GM21529 (cell line): ENCODE measurements at regions not wholly inside any gene's neighbourhood (a gene's known extent, or its start where the extent isn't known, plus 50 kb on each side); places are given as distances from the start of the nearest gene placed in this dataset.

Experiments used
- ATAC-seq: cut with Tn5 transposase; IDR thresholded peaks from one replicate; pipeline ENCODE4 v1.9.1; 2021; ENCODE audit not compliant: unreplicated experiment

DNA sequence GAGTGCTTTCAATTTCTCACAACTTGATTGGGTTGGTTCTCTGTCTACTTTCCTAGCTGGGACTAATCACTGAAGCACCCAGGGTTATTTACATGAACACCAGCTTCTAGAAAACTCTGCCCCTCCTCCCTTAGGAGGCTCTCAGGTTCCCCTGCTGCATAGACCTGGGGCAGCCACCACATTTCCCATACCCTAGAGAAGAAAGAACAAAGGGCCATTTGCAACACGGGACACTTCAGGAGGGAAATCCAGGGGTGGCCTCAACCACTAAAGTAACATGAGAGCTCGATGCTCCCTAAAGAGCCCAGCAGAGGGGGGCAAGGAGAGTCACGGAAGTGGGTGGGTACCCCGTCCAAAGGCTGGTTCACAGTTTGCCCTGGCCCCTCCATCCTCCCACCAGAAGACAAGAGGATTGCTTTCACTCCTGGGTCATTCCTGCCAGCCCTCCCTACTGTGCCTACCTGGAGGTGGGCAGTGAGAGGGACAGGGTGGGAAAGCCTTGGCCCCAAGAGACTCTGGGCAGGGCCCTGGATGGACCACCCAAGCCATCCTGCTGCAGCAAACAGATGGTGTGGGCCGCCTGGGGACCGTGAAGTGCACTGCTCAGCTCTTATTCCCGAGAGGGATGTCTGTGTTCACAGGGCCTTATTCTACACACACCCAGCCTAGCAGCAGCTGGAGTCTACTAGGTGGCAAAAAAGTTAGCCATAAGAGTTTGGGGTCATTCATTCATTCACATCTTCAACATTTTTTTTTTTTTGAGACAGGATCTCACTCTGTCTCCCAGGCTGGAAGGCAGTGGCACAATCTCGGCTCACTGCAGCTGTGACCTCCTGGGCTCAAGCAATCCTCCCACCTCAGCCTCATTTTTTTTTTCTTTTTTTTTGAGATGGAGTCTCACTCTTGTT, 392.1 kb downstream of the SOX9 start:
- ATAC-seq, result no peak

DNA sequence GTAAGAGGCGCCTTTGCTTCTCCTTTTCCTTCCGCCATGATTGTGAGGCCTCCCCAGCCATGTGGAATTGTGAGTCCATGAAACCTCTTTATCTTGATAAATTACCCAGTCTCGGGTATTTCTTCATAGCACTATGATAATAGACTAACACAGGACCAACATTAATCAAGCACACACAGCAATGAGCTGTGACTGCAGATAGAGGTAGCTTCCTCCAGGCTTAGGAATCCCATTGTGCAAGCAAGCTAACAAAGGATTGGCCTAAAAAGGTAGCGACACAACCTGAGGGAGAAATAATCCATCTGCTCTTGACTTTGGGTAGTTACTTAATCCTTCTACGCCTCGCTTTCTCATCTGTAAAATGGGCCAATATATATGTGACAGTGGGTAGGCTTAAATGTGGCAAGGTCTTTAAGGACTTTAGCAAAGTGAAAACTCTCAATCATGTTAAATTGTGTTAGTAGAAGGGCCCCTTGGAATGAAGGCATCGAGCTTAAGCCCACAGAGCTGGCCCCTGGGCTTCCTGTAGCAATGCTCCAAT, 393.6 kb downstream of the SOX9 start:
- no peak for ATAC-seq

DNA sequence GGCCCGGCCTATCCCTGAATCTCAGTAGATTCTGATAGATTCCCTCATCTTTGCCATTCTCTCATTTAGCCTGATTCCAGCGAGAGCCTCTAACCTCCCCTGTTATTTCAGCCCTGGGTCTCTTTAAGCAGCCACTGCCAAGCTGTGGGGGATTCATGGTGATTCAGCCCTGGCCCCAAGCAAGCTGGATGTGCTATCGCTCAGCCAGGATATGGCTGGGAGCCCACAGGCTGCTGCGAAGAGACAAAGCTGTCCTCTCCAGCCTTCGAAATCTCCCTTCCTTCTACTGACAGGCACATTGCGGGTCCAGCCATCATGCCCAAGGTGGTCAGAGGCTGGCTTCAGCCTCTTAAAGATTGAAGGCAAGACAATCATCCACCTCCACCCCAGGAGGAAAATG, 394.1 kb downstream of the SOX9 start:
- no peak for ATAC-seq

DNA sequence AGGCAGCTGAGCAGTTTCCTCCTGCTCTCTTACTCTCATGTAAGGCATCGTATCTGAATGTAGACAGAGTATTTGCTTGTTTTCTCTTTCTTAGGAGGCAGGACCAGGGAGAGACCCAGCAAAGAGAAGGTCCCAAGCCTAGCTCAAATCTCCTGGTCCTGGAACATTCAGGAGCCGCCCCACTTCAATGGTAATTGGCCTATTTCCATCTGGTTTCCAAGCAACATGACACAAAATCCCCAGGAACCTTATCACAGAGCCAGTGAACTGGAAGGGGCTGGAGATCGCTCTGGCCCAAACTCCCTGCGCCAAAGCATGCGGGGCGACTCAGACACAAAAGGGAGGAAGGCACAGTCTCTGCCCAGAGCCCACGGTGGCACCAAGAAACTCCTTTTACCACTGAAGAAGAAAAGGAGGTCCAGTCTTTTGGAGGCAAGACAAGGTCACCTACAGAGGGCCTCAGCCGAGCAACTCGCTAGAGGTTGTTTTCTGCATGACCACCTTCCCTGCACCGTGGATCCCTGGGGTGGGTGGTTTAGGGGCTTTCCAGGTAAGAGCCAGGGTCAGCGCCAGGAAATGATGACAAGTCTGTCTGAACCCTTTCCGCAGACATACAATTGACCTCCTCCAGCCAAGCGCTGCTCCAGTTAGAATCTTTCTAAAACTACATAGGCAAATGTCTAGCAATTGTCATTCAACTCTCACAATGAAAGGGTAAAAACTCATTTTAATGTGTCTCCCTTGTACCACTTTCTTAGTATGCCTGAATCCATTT, 394.7 kb downstream of the SOX9 start:
- ATAC-seq, result no peak

DNA sequence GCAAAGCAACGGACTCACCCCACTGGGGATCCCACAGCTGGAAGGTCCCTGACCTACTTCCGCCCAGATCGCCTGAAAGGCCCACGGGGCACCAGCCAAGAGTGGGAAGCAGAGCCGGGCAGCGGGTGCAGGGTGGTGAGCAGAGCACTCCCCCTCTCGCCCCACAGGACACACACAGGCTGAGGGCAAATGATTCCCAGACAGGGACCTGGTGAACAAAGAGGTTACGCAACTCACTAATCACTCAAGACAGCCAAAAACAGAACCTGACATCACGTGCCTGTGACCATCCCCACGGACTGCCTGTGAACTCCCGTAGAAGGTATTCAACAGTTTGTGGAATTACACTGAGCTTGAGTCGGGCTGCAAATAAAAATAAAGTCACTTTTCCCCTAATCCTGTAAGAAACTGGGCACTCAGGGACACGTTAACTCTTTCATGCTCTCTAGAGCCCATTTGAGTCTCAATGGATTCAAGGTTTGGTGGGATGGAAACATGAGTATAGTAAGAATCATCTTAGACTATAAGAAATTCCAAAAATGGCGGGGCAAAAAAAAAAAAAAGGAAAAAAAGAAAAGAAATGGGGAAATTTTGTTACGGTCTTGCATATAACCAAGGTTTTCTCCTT, 396.1 kb downstream of the SOX9 start:
- peak; percentile 25 for ATAC-seq

DNA sequence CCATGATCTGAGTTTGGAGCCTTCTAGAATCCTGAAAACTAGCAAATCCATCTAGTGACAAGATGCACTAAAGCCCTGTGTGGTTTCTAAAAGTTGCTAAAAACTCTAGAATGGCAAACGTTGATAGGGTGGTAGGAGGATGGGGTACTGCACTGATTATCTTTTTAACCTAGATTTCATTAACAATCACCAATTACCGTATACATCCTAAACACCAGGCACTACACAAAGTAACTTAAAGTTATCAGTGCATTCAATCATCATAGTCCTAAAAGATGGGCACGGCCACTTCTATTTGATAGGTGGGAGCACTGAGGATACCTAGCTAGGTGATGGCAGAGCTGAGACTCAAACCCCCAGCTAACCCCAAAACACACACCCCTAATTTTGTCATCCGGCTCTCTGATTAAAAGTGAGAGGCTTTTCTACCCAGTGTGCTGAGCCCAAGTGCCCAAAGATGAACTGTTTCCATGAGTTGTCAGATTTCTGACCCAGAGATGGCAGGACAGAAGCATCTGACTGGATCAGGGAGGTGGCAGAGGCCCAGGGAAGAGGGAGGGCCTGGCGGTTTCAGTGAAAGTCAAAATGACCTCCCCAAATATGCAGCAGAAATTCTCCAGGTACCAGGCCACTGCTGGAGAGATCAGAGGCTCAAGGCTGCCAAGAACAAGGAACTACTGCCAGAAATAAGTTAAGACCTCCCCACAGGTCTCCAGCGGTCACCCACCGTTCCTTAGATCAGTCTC, 396.8 kb downstream of the SOX9 start:
- ATAC-seq, result no peak

DNA sequence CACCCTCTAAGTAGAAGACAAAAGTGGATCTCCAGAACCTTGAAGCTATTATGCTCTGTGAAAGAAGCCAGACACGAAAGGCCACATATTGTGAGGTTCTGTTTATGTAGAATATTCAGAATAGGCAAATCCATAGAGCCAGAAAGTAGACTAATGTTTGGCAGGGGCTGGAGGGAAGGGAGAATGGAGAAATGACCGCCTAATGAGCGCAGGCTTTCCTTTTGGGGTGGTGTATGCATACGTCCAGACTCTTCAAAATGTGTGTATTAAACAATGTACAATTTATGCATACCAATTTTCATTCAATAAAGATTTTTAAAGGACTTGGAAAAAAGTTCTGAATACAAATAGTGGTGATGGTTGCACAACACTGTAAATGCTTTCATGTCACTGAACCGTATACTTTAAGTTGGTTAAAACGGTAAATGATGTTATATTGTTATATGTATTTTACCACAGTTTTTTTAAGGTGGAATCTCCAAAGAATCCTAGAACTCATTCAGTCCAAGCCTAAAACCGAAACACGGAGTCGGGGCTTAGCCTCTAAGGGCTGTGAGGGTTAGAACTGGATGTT, 397.4 kb downstream of the SOX9 start:
- no peak for ATAC-seq

DNA sequence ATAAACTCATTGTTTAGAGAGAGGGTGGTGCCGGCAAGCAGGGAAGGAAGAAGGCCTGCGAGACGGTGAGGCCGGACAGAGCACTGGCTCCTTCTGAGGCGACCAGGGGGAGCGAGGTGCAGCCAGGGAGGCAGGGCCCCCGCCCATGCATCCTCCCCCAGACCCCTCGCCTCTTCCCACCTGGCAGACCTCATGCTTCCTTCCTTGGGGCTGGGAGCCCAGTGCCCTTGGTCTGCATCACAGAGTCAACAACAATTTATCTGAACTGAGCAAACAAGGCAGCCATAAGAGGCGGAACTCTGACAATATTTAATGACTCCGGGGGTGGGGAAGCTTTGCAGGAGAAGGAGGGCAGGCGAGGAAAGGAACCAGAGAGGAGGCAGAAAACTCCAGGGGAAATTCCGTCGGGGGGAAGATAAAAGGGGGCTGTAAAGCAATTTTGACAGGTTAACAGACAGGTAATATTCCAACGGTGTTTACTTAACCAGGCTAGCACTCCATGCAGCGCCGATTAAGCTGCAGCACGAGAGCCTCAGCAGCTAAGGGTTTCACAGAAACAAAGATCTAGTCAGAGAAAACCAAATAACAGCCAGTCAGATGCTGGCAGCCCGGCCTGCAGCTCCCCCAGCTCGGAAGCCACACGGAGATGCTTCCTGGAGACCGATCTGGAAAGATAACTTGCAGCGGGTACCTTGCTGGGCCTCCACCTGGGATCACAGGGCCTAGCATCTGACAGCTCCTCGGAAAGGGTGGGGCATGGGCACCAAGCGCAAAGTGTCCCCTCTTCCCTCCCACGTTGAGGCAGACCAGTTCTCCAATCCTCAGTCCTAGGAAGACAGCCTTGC, 398.2 kb downstream of the SOX9 start:
- no peak for ATAC-seq

DNA sequence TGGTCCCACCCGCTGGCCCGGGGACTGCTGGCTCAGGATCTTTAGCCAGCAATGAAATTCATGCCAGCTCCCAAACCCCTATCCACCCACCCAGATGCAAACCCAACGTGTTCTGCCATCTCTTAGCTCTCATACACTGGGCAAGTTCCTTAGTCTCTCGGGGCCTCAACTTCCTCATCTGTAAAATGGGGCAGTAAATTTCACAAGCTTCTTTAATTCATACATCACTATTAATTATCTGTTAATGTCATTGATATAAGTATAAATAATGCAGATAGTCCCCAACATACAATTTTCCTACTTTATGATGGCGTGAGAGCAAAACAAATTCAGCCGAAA, 398.7 kb downstream of the SOX9 start:
- ATAC-seq, result no peak

DNA sequence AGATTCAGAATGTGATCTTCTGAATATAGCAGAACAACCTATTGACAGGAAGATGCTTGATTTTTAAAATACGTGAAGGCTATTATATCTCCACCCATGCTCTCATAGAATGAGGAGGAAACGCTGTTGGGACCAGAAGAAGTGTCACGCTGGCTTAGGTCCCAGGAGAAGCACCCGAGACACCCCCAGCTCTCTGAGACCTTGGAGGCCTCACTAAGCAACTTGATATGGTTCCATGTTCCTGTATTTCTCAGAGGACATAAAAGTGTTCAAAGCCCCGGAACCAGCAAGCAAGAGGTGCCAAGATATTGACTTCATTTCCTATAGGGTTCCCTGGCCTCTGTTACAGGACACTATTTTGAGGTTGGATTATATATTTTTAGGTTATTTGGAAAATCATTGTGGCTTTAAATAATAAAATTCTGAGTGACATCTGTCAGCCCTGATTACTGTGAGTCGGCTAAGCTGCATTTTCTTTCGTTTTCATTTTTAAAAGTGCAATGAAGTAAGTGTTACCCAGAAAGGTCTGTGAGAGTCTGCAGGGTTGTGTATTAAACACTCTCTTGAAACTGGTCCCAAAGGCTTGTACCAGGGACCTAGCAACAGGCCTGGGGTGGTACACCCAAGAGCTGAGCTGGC, 400.0 kb downstream of the SOX9 start:
- no peak for ATAC-seq

DNA sequence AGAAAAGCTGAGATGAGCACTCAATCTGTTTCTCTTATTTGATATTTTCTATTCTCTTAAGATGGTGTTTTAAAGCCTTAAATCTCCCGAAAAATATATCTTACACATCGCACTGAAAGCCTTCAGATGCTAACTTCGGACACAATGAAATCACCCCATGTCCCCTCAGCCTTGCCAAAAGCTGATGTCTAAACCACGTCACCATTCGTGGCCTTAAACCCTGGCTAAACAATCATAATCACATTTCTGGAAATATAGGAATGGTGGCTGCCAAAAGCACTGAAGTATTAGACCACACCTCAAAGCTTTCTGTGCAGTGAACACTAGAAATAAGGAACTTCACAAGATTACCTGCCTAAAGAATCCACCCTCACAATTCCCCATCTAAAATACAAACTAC, 402.7 kb downstream of the SOX9 start:
- no peak for ATAC-seq

DNA sequence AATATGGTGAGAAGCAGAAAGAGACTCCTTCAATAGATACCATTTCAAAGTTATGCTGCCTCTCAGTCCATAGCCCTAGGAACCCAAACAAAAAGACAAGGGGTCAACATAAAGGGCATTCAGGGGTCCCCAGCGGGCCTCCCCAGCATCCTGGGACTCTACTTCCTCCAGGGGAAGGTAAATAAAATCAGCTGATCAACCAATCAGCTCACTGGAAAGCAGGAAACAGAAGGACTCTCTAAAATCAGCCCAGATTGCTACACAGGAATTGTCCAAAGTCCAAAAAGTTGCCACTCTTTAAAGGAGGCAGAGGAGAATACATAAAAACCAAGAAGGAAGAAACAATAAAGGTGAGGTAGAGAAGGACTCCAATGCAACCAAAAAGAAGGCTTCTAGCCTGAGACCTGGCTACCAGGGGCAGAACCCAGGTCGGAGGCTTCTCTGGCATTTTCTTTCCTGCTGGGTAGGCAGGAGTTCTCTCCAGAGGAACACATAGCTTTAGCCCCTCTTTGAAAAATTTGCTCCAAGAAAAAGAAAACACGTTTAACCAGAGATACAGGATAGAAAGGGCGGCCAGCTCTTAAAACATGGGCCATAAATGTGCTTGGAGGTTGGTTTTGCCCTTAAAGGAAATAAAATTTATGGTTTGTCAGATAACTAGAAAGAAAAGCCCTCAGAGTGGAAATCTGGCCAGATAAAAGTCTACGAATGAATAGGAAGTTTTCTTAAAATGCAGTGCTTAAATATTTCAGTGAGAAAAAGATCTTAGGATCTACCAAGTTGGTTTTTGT, 404.6 kb downstream of the SOX9 start:
- no peak for ATAC-seq

DNA sequence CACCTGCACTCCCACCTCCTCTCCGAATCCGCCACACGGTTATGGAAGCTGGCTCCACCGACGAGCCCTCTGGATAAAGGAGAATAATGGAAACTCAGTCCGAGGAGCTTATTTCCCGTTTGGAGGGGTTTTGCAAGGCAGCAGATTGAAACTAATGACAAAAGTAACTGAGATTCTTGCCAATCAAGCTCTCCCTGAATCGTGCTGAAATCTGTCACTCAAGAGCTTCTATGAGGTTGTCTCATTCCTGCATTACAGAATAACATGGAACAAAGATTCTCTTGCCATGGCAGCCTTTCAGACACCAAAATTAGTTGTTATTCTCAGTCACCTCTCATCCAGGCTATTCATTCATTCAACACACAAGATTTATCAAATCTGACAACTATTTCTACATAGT, 405.9 kb downstream of the SOX9 start:
- no peak for ATAC-seq

DNA sequence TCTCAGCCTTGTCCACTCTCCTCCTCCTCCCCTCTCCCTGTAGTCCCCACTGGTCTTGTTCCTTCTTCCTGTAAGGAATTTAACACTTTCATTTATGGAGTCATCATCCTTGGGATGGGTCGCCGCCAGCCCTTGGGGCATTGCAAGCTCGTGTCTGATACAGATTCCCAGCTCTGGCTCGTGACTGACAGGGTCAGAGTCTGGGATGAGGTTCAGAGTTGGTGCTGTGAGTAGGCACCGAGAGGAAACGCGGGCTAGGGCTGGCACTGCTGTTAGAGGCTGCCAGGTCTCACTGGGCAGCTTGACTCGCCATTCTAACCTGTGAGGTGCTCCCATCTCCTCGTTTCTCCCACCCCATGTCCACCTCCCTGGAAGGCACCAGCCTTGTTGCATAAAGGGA, 407.0 kb downstream of the SOX9 start:
- ATAC-seq, result no peak

DNA sequence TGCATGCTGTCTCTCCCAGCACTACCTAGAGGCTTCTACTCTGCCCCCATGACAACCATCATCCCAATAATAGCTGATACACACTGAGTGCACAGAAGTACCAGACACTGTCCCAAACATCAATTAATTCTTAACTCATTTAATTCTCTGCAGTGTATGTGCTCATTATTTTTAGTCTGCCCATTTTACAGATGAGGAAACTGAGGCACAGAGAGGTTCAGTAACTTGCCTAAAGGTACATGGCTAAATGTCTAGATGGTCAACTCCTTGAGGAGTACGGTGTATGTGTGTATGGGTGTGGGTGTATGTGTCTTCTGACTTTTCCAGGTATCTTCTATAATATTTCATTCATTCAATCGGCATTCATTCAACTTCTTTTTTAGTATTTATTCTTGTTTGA, 407.9 kb downstream of the SOX9 start:
- no peak for ATAC-seq

DNA sequence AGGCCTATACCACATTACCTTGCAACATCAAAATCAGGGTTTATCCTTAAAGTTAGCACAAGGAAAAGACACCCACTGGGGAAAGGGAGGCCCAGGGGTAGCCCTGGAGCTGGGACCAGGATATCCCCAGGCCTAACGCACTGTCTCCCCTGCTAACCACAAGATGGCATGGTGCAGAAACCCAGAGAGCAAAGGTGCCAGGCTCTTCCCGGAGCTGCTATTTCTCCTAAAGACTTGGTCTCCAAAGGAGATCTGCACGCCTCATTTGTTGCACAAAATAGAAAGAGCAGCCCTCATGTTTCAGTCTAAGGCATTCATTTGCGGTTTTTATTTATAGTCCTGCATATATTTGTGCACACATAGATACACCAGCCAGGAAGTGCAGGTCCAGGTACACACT, 408.6 kb downstream of the SOX9 start:
- no peak for ATAC-seq

DNA sequence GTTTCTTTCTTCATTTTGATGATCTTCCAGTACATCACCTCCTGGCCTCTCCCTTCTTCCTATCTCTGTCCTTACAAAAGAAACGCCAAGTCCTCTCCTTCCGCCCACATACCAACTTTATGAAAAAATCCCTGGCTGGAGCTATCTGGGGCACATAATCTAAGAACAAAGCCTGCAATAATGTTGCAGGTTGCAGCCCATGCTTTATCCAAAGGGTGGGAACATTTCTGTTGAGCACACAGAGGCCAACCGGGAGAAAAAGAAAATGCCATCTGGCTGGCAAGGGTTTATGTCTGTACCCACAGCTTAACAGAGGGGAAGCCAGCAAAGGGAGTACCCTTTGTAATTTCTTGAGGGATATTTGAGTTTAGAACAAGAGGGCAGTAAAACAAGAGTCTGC, 409.6 kb downstream of the SOX9 start:
- no peak for ATAC-seq

DNA sequence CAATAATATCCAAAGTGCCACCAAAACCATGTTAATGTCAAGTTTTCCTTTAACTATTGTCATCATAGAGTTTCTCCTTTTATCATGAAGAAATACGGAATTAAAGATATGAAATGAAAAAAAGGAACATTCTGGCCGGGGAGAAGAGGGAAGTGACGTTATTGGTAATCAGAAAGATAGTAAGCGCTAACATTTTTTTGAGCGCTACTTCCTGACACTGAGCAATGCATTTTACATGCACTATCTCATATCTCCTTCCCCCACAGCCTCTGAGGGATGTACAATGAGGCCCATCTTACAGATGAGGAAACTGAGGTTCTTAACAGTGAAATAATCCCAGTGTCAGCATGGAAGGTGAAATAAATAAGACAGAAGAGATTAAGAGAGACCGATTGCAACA, 410.9 kb downstream of the SOX9 start:
- ATAC-seq, result no peak

DNA sequence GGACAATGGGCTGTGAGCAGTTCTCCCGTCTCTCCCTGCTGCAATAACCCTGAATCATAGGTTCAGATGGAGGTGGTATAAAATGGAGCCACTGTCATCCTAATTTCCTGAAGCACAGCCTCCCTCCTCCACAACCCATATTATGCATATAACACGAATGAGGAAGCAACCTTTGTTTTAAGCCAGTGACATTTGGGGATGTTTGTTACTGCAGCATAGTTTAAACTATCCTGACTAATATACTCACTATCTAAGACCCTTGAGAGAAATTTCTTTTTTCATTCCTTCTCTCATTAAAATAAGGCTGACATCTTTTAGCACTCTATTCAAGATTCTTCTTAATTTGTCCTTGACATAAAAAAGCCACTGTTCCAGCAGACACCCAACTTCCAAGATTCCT, 413.4 kb downstream of the SOX9 start:
- ATAC-seq, result no peak
